22Rv1 (cell line): ENCODE measurements at regions not wholly inside any gene's neighbourhood (a gene's known extent, or its start where the extent isn't known, plus 50 kb on each side); places are given as distances from the start of the nearest gene placed in this dataset.

Experiments
- H3K27ac ChIP-seq: fragments of 450-650 bp; 2 replicates; pipeline ENCODE4 v1.5.1; 2017
- CTCF ChIP-seq: fragments of 450-650 bp; IDR thresholded peaks from 2 replicates; pipeline ENCODE4 v1.5.1; 2017; ENCODE audit warnings: mild to moderate bottlenecking
- ZFX ChIP-seq: fragments of 450-650 bp; IDR thresholded peaks from 2 replicates; pipeline ENCODE4 v1.6.1; 2017; ENCODE audit warnings: antibody characterized with exemption, borderline replicate concordance

- no peak overlapping the region for H3K27ac ChIP-seq
- no peak for TF ChIP-seq CTCF
Measured at GRCh38 chr1:213688655-213689054, 299.1 kb upstream of the PROX1 start.

GRCh38 chr1:213689260-213689659 is 298.5 kb upstream of the PROX1 start:
- TF ChIP-seq ZFX (no peak), CTCF (no peak)

GRCh38 chr1:213690341-213690917 is 297.3 kb upstream of the PROX1 start:
- TF ChIP-seq ZFX (no peak), CTCF (no peak)

More at GRCh38 chr1:213689260-213689659, 298.5 kb upstream of the PROX1 start:
- H3K27ac ChIP-seq, result no peak overlapping the region

GRCh38 chr1:213692321-213692720 is 295.5 kb upstream of the PROX1 start:
- TF ChIP-seq ZFX (no peak), CTCF (no peak)

More at GRCh38 chr1:213690341-213690917, 297.3 kb upstream of the PROX1 start:
- H3K27ac ChIP-seq, result no peak overlapping the region

GRCh38 chr1:213693864-213694263 is 293.9 kb upstream of the PROX1 start:
- TF ChIP-seq CTCF (no peak), ZFX (no peak)
- no peak overlapping the region for H3K27ac ChIP-seq

More at GRCh38 chr1:213692321-213692720, 295.5 kb upstream of the PROX1 start:
- H3K27ac ChIP-seq, result no peak overlapping the region

GRCh38 chr1:213697192-213697802 is 290.5 kb upstream of the PROX1 start:
- TF ChIP-seq CTCF (no peak), ZFX (no peak)
- no peak overlapping the region for H3K27ac ChIP-seq

GRCh38 chr1:213698092-213698702 is 289.6 kb upstream of the PROX1 start:
- H3K27ac ChIP-seq, result no peak overlapping the region
- TF ChIP-seq CTCF (no peak), ZFX (no peak)
